Adrenal gland (tissue), 9 donors: ENCODE measurements at regions not wholly inside any gene's neighbourhood (a gene's known extent, or its start where the extent isn't known, plus 50 kb on each side); places are given as distances from the start of the nearest gene placed in this dataset.

Source experiments
- DNase-seq, 7 donors: peaks; one replicate each; pipeline ENCODE4 v3.0.0-alpha.2; 2019 to 2020
- H3K27ac ChIP-seq, 5 donors: fragments of 200-600 bp; sonication (generic) in 4 of 5; 1 replicate in 3 of 5; 2 replicates in 2 of 5; pipeline versions ENCODE4 v1.5.1 to v1.8.0; 2016 to 2020; ENCODE audit warnings: mild to moderate bottlenecking in 1 of 5
- H3K27me3 ChIP-seq: fragments of 200-600 bp; 2 replicates; pipeline ENCODE4 v1.8.0; 2021
- H3K36me3 ChIP-seq, 2 donors: fragments of 200-600 bp; replicated peaks in 1 of 2; 1 replicate in 1 of 2; 2 replicates in 1 of 2; pipeline versions ENCODE4 v1.5.1 to v1.8.0; 2018 to 2022
- H3K4me1 ChIP-seq, 2 donors: fragments of 200-600 bp; replicated peaks in 1 of 2; 1 replicate in 1 of 2; 2 replicates in 1 of 2; pipeline versions ENCODE4 v1.5.1 to v1.8.0; 2018 to 2021
- H3K4me3 ChIP-seq, 4 donors: fragments of 200-600 bp; sonication (generic) in 3 of 4; one replicate each; pipeline ENCODE4 v1.5.1; 2016 to 2018
- H3K9me3 ChIP-seq, 3 donors: fragments of 200-600 bp; sonication (generic) in 1 of 3; replicated peaks in 1 of 3; 1 replicate in 2 of 3; 2 replicates in 1 of 3; pipeline versions ENCODE4 v1.5.1 to v1.8.0; 2016 to 2021
- CTCF ChIP-seq, 6 experiments: fragments of 450-650 bp in 4 of 6; fragments of 200-600 bp in 2 of 6; sonication (generic) in 1 of 6; IDR thresholded peaks; 1 replicate in 5 of 6; 2 replicates in 1 of 6; pipeline versions ENCODE4 v1.5.1 to v1.8.0; 2016 to 2021; ENCODE audit warnings: antibody characterized with exemption in 6 of 6, mild to moderate bottlenecking in 2 of 6, moderate library complexity in 1 of 6
- POLR2A ChIP-seq, 2 donors: fragments of 450-650 bp; IDR thresholded peaks; one replicate each; pipeline ENCODE4 v1.6.1; 2017; ENCODE audit warnings: antibody characterized with exemption in 2 of 2, mild to moderate bottlenecking in 2 of 2, moderate library complexity in 1 of 2
- WGBS, 4 donors: extraction: QIAGEN DNeasy Blood & Tissue Kit in 2 of 4; methylation state at CpG; one replicate each; pipeline versions ENCODE4 v1.1.5 to v1.1.7; 2013 to 2017; 5-methylcytosine and 5-hydroxymethylcytosine counted together
- intact Hi-C, 2 donors: fragments of 100-400 bp; cut with DNase I; formaldehyde crosslinking; loops; one replicate each; pipeline versions ENCODE4 v1.14.1 to v1.15.0; 2022 to 2023
- donor health status: healthy with polysubstance abuse.
- donor health status: Bipolar disorder and iron deficiency.
- donor health status: DM: yes; HTN: yes; CAD: no.
- donor health status: DM: no; HTN: no; CAD: no.
- donor health status: DM: no; HTN: no; CAD: no.

DNA sequence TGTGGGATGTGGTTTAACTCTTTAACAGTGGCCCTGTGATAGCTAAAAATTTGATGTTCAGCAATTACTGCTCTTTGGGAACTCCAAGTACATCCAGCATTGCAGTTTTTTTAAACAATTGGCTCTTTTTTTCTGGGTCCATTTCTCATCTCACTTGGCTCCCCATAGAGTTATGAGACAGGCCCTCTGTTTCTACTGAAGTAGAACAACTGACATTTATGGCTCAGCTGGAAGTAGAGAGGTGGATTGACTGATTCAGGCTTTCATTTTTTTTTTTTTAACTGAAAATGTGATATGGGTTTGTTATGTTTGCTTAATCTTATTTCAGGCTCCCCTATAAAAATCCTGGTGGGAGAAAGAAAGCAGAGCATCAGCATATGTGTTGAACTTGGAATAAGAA is 96.6 kb upstream of the CD180 start:
- TF ChIP-seq CTCF (IDR thresholded peaks at IDR 0.05), result no peak
- no peak for TF ChIP-seq POLR2A (IDR thresholded peaks at IDR 0.05)
- Histone ChIP-seq H3K4me3 (no peak overlapping the region), H3K27ac (no peak overlapping the region), H3K9me3 (no peaks in the 10 kb centered on the region), H3K27me3 (no peaks in the 10 kb centered on the region), H3K36me3 (no peaks in the 10 kb centered on the region), H3K4me1 (peaks cover 0 to 3% of the 10 kb centered on the region in 2 donors)
- no peak for DNase-seq
- intact Hi-C loops, result no loop called here

GRCh38 chr5:67292201-67292940 is 95.8 kb upstream of the CD180 start:
- no peak overlapping the region for H3K4me3 ChIP-seq
- intact Hi-C loops, result no loop called here
- H3K36me3 ChIP-seq, result no peaks in the 10 kb centered on the region
- H3K9me3 ChIP-seq, result no peaks in the 10 kb centered on the region
- no peak for TF ChIP-seq POLR2A (IDR thresholded peaks at IDR 0.05)
- no peak for TF ChIP-seq CTCF (IDR thresholded peaks at IDR 0.05)
- no peak for DNase-seq
- no peaks in the 10 kb centered on the region for H3K27me3 ChIP-seq
- 73 to 86% (median 81%) methylated on average over 4 of the region's 4 CpGs for WGBS, 4 donors
- no peak overlapping the region for H3K27ac ChIP-seq
- peaks cover 0 to 12% of the 10 kb centered on the region in 2 donors for H3K4me1 ChIP-seq

- 79 to 90% (median 89%) methylated on average over 7 of the region's 7 CpGs for WGBS, 4 donors
- no peak for DNase-seq
- TF ChIP-seq POLR2A (IDR thresholded peaks at IDR 0.05), result no peak
- TF ChIP-seq CTCF (IDR thresholded peaks at IDR 0.05), result no peak
- Histone ChIP-seq H3K4me1 (peaks cover 0 to 15% of the 10 kb centered on the region in 2 donors), H3K9me3 (no peaks in the 10 kb centered on the region), H3K27ac (no peak overlapping the region), H3K4me3 (no peak overlapping the region), H3K36me3 (no peaks in the 10 kb centered on the region), H3K27me3 (no peaks in the 10 kb centered on the region)
- intact Hi-C loops, result no loop called here
These were observed 95.1 kb upstream of the CD180 start for GRCh38 chr5:67291671-67292070.

- Histone ChIP-seq H3K4me3 (no peak overlapping the region), H3K4me1 (peaks cover 0 to 15% of the 10 kb centered on the region in 2 donors), H3K9me3 (no peaks in the 10 kb centered on the region), H3K36me3 (no peaks in the 10 kb centered on the region), H3K27me3 (no peaks in the 10 kb centered on the region), H3K27ac (no peak overlapping the region)
- DNase-seq, result no peak
- 71 to 81% (median 78%) methylated on average over 4 of the region's 4 CpGs for WGBS, 4 donors
- TF ChIP-seq POLR2A (IDR thresholded peaks at IDR 0.05) (no peak), CTCF (IDR thresholded peaks at IDR 0.05) (no peak)
- intact Hi-C loops, result no loop called here
These were observed 94.5 kb upstream of the CD180 start for GRCh38 chr5:67291066-67291465.
